ENCODE measurements at regions not wholly inside any gene's neighbourhood (a gene's known extent, or its start where the extent isn't known, plus 50 kb on each side); places are given as distances from the start of the nearest gene placed in this dataset.

DNA sequence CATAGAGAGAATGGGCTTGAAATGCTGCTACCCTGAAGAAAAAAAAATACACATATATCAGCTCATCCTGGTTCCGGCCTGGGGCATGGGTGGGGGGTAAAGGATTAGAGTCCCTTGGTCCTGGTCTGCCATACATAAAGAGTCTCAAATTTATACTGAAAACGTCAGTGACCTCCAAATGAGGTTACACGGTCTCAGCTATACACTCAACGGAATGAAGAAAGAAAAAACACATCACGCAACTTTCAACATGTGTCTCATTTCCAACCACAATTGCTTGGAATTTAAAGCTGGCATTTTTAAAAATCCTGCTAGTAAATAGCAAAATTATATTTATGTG lies 612.8 kb downstream of the MCTP2 start:
- TF ChIP-seq JUN (IDR thresholded peaks at IDR 0.05; ENCODE audit: low read depth, low read length), result no peak
- TF ChIP-seq, protein P1, sequence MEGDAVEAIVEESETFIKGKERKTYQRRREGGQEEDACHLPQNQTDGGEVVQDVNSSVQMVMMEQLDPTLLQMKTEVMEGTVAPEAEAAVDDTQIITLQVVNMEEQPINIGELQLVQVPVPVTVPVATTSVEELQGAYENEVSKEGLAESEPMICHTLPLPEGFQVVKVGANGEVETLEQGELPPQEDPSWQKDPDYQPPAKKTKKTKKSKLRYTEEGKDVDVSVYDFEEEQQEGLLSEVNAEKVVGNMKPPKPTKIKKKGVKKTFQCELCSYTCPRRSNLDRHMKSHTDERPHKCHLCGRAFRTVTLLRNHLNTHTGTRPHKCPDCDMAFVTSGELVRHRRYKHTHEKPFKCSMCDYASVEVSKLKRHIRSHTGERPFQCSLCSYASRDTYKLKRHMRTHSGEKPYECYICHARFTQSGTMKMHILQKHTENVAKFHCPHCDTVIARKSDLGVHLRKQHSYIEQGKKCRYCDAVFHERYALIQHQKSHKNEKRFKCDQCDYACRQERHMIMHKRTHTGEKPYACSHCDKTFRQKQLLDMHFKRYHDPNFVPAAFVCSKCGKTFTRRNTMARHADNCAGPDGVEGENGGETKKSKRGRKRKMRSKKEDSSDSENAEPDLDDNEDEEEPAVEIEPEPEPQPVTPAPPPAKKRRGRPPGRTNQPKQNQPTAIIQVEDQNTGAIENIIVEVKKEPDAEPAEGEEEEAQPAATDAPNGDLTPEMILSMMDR (IDR thresholded peaks at IDR 0.05; ENCODE audit: control extremely low read depth in 1 of 3, insufficient read depth in 1 of 3, low read depth in 1 of 3, low read length in 3 of 3), result no peak
- no peak for TF ChIP-seq SRF (IDR thresholded peaks at IDR 0.05; ENCODE audit: low read depth, low read length)
- TF ChIP-seq HDAC6 (IDR thresholded peaks at IDR 0.05; ENCODE audit: low read depth, low read length), result no peak
- TF ChIP-seq NRF1 (IDR thresholded peaks at IDR 0.05; ENCODE audit: low read depth, low read length), result no peak
- no peak for TF ChIP-seq RBBP5 (IDR thresholded peaks at IDR 0.05; ENCODE audit: borderline replicate concordance, low read depth, low read length)
- TF ChIP-seq TEAD4 (IDR thresholded peaks at IDR 0.05; ENCODE audit: low read depth, low read length), result no peak

All from H1 (cell line).